A673 (cell line): ENCODE measurements at regions not wholly inside any gene's neighbourhood (a gene's known extent, or its start where the extent isn't known, plus 50 kb on each side); places are given as distances from the start of the nearest gene placed in this dataset.

Experiments used
- CTCF ChIP-seq: fragments of 300-800, 200-600 bp; sonication (generic); conservative IDR thresholded peaks from 2 replicates; pipeline ENCODE4 v1.5.1; 2017; ENCODE audit warnings: low read depth, mild to moderate bottlenecking, antibody characterized with exemption, low read length, moderate library complexity, mixed read lengths
- EZH2 ChIP-seq: fragments of 200-600 bp; sonication (generic); IDR thresholded peaks from 2 replicates; pipeline ENCODE4 v1.6.1; 2017; ENCODE audit warnings: borderline replicate concordance, low read depth, mild to moderate bottlenecking, mixed read lengths, antibody characterized with exemption, low read length; ENCODE audit not compliant: poor library complexity, severe bottlenecking

GRCh38 chr6:105784179-105784578, 302.0 kb upstream of the PRDM1 start:
- TF ChIP-seq CTCF (no peak), EZH2 (no peak)
